SHP77 (cell line): ENCODE measurements at regions not wholly inside any gene's neighbourhood (a gene's known extent, or its start where the extent isn't known, plus 50 kb on each side); places are given as distances from the start of the nearest gene placed in this dataset.
"Not testable (repeated sequence)": the region's sequence is repeated elsewhere in the genome, so short reads cannot be mapped to it uniquely, and the experiment has no call there.

Source experiments
- DNase-seq, 2 experiments: peaks; one replicate each; lab custom pipeline; 2025; lab: John Stamatoyannopoulos, UW

GRCh38 chr4:43619219-43619618, 726.7 kb downstream of the GRXCR1 start:
- no peak for DNase-seq

DNA sequence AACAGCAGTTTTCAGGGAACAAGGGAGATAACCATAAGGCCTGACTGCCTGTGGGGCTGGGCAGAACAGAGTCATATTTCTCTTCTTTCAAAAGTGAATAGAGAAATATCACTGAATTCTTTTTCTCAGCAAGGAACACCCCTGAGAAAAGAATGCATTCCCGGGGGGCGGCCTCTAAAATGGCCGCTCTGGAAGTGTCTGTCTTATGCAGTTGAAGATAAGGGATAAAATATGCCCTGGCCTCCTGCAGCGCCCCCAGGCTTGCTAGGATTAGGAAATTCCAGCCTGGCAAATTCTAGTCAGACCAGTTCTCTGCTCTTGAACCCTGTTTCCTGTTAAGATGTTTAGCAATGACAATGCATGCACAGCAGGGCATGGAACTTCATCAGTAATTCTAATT, 745.4 kb downstream of the GRXCR1 start:
- not testable (repeated sequence) for DNase-seq

DNA sequence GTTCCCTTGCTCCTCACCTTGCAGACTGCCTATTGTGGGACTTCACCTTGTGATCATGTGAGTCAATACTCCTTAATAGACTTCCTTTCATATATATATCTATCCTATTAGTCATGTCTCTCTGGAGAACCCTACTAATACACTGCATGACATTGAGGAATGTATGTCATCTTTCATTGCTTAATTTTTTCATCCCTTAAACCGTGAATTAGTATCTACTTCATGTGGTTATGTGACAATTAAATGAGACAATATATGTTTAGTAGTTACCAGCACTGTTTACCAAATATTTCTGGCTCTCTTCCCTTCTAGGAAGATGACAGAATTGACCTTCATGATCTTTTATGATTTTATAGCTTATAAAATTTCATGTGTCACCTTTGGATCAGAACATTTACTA, 759.5 kb downstream of the GRXCR1 start:
- DNase-seq = no peak

- DNase-seq = not testable (repeated sequence)
Observed at GRCh38 chr4:43659547-43659946, 767.0 kb downstream of the GRXCR1 start.

DNA sequence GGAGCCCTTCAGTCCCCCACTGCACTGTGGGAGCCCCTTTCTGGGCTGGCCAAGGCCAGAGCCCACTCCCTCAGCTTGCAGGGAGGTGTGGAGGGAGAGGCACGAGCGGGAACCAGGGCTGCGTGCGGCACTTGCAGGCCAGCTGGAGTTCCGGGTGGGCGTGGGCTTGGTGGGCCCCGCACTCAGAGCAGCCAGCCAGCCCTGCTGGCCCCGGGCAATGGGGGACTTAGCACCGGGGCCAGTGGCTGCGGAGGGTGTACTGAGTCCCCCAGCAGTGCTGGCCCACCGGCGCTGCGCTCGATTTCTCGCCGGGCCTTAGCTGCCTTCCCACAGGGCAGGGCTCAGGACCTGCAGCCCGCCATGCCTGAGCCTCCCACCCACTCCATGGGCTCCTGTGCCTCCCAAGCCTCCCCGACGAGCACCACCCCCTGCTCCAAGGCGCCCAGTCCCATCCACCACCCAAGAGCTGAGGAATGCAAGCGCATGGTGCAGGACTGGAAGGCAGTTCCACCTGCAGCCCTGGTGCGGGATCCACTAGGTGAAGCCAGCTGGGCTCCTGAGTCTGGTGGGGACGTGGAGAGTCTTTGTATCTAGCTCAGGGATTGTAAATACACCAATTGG, 776.2 kb downstream of the KCTD8 start:
- DNase-seq = not testable (repeated sequence)

DNA sequence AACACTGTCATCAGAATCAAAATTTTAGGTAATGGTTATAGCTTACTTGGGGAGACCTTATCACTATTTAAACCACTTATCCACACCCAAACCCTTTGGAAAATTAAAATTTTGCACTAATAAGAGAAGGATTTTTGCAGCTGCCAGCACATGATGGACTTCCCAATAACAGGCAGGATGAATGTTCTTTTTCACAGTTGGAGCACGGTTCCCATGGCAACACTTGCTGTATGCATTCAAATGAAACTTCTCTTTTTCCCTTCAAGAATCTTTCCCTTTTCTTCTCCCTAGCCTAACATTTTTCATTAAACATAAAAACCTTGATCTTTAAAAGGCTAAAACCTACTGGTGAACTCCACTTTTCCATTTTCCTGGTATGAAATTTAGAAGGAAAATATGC, 768.2 kb downstream of the KCTD8 start:
- no peak for DNase-seq

DNA sequence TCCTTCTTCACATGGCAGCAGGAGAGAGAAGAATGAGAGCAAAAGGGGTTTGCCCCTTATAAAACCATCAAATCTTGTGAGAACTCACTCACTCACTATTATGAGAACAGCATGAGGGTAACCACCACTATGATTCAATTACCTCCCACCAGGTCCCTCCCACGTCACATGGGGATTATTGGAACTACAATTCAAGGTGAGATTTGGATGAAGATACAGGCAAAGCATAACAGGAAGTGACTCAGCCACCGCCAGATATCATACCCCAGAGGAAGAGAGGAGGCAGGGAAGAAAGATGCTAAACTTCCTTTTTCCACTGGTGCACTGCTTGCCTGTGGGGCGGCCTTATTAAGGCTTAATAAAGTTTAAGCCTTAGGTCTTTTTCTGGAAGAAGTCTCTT, 766.1 kb downstream of the KCTD8 start:
- DNase-seq = no peak

DNA sequence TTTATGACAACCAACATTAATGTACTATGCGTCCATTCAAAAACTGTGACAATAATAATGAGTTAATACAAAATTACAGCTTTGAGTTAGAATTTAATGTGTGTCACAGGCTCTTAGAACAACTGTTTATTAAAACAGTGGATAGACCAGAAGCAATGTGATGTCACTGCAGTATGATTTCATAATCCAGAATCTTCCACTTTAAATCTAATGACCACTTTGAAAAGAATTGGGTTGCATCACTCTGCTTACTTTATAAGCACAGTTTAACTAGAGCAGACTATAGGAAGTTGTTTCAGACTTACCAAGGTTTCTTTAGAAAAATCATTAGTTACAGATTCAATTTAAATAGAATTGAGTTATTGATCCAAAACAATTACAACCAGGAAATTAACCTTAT, 758.5 kb downstream of the KCTD8 start:
- no peak for DNase-seq

DNA sequence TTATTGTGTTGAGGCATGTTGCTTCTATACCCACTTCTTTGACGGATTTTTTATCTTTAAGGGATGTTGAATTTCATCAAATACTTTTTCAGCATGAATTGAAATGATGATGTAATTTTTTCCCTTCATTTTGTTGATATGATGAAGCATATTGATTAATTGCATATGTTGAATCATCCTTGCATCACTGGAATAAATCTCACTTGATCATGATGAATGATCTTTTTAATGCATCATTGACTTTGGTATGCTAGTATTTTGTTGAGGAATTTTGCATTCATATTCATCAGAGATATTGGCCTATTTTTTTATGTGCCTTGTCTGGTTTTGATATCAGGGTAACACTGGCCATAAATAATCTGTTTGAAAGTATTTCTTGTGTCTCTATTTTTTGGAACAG, 754.7 kb downstream of the KCTD8 start:
- DNase-seq = no peak

DNA sequence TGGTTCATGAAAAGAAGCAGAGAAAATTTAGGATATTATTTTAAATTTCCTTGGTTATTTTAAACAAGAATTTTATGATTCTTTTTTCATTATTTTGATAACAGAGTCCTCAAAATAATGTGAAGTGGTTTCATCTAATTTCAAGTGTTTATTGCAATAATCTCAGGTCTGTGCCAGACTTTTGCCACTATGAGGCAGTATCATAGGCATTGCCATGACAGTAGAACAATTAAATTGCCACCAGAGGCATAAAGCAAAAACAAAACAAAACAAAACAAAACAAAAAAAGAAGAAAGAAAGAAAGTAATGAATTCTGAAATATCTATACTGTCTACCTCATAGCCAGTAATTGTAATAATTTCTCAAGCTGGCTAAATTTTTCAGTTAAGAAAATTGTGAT, 739.2 kb downstream of the KCTD8 start:
- no peak for DNase-seq

- no peak for DNase-seq
Observed at GRCh38 chr4:43716721-43717395, 731.8 kb downstream of the KCTD8 start.

DNA sequence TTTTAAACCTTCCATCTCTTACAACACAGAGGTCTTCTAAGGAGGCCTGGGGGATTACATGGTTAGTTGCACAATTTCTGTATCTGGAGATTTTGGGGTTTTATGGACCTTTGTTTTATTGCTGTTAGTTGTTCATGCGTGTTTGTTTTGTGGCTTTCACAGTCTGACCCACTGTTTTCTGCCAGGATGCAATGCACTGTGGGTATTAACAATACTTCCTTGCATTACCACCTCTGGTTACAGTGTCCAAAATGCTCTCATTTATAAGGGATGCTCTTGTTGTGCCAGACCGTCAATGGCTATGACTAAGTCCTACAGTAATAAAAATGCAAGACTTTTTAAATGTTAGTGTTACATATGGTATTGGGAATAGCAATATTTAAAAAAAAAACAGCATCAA, 730.2 kb downstream of the KCTD8 start:
- DNase-seq = no peak

DNA sequence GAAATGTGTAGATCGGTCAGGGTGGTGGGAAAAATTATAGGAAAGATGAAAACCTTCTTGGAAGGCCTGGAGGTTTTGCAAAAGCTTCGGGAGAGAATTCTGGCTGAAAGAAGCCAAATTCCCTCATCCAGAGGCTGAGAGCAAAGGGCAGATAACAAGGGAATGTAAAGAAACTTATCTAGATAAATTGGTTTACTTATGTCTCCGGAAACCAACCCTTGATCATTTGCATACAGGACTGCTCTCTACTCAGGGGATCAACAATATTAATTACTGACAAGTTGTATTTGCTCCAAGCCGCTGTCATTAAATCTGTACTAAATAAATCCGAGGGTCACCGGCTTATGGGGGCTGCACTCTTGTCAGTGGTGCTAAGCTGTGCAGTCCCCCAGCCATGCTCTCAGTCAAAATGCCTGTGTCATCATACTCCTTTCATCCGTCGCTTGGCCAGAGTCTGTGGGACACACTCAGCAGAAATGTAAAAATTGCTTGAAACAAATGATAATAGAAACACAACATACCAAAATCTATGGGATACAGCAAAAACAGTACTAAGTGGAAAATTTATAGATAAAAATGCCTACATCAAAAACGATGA, 715.7 kb downstream of the KCTD8 start:
- DNase-seq = no peak

GRCh38 chr4:43742083-43742482, 706.5 kb downstream of the KCTD8 start:
- DNase-seq = no peak

- DNase-seq = no peak
Observed at GRCh38 chr4:43754566-43754965, 694.0 kb downstream of the KCTD8 start.

GRCh38 chr4:43757147-43757546, 691.5 kb downstream of the KCTD8 start:
- DNase-seq = no peak

DNA sequence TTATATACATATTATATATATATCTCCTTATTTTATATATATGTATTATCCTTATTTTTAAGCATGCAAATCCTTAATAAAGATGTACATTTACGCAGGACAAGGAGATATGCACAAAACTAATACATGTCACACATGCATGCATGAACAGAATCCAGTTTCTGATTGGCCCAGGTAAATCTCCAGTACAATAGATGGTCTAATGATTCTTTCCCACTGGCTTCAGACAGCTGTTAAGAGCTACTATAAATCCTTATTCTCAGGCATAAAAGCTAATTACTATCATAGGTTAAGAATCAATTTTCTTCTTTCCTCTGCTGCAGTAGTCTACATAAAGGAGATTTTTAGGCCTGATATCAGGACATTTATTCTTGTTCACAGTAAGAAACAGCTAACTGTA, 689.8 kb downstream of the KCTD8 start:
- no peak for DNase-seq

DNA sequence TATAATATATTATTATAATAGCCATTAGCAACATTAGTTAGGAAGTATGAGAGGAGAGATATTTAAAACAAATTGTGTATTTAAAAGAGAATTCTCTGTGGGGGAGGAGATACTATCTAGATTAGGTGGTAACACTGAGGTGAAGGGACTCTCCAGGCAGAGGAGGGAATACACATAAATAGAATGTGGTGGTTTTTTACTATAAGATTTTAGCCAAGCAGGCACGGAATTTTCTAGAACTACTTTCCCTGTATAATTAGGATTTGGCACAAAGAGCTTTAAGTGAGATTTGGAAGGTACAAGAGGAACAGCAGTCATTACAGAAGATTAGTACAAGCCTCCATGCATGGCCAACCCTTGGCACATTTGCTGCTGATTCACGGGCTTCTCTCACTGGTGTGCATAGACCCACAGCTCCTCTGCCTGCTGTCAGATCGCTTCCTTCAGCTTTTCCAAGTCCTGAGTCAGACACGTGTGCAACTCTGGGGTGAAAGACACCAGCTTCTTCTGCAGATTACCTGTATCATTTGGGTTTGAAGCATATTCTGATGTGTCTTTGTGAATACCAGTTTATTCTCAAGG, 685.5 kb downstream of the KCTD8 start:
- DNase-seq = no peak

- DNase-seq = no peak
Observed at GRCh38 chr4:43765514-43765913, 683.1 kb downstream of the KCTD8 start.

GRCh38 chr4:43766648-43767047, 682.0 kb downstream of the KCTD8 start:
- DNase-seq = no peak

GRCh38 chr4:43776371-43776770, 672.2 kb downstream of the KCTD8 start:
- peak in 1 of 2 experiments; percentile 18 for DNase-seq

DNA sequence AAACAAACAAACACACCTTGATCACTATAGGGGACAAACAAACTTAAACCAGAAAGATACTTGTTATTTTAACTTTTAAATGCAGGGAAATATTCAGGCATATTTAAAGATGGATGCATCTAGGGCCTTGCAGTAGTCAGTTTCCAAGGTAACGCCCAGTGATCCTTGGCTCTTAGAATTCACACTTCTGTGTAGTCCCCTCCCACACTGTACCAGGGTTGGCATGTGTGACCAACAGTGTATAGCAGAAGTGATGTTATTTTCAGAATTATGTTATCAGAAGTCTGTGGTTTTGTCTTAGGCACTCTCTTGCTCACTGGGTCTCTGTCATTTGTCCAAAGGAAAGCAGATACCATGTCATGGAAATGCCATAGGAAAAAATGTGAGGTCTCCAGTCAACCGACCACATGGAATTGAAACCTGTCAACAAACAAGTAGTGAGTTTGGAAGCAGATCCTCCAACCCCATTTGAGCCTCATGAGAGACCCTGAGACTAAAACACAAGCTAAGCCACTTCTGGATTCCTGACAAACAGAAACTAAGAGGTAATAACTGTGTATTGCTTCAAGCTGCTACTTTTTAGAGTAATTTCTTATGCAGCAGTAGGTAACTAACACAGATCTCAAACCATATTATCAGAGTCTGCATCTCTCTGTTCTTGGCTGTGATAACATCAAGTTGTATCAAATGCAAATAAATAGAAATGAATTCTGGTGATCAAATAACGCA, 670.3 kb downstream of the KCTD8 start:
- DNase-seq = no peak

DNA sequence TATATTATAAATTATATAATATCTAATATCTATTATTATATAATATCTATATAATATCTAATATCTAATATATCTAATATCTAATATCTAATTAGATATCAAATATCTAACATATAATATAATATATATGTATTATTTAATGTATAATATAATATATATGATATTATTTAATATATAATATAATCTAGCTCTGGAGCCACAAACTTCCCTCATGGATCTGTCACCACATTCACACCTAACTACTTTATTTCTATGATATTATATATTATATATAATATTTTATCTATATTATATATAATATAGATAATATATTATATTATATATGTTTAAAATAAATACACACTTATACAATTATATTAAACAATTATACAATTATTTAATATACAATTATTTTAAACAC, 667.5 kb downstream of the KCTD8 start:
- no peak for DNase-seq
